Lower lobe of right lung (tissue), 2 donors: ENCODE measurements at regions not wholly inside any gene's neighbourhood (a gene's known extent, or its start where the extent isn't known, plus 50 kb on each side); places are given as distances from the start of the nearest gene placed in this dataset.

Experiments used
- ATAC-seq, 2 donors: fragments of 200-7000 bp; cut with Tn5 transposase; one replicate each; pipeline ENCODE4 v1.9.1; 2020 to 2022; ENCODE audit warnings: mild to moderate bottlenecking in 2 of 2, moderate library complexity in 2 of 2
- DNase-seq: peaks from one replicate; pipeline ENCODE4 v3.0.0-alpha.2; 2020
- H3K27ac ChIP-seq: fragments of 200-600 bp; one replicate; pipeline ENCODE4 v1.8.0; 2022
- H3K27me3 ChIP-seq: fragments of 200-600 bp; one replicate; pipeline ENCODE4 v1.8.0; 2022; ENCODE audit warnings: low read depth
- H3K36me3 ChIP-seq: fragments of 200-600 bp; one replicate; pipeline ENCODE4 v1.8.0; 2022; ENCODE audit warnings: mild to moderate bottlenecking
- H3K4me1 ChIP-seq: fragments of 200-600 bp; one replicate; pipeline ENCODE4 v1.8.0; 2022
- H3K4me3 ChIP-seq: fragments of 200-600 bp; one replicate; pipeline ENCODE4 v1.8.0; 2022; ENCODE audit warnings: mild to moderate bottlenecking
- H3K9me3 ChIP-seq: fragments of 200-600 bp; one replicate; pipeline ENCODE4 v1.8.0; 2022
- CTCF ChIP-seq: fragments of 200-600 bp; IDR thresholded peaks from one replicate; pipeline ENCODE4 v1.8.0; 2022; ENCODE audit warnings: antibody characterized with exemption, mild to moderate bottlenecking
- intact Hi-C: fragments of 100-400 bp; cut with DNase I; formaldehyde crosslinking; loops from one replicate; pipeline ENCODE4 v1.11.0; 2022
- donor health status: DM: no; HTN: yes; CAD: no; lungs with severe emphysema.

DNA sequence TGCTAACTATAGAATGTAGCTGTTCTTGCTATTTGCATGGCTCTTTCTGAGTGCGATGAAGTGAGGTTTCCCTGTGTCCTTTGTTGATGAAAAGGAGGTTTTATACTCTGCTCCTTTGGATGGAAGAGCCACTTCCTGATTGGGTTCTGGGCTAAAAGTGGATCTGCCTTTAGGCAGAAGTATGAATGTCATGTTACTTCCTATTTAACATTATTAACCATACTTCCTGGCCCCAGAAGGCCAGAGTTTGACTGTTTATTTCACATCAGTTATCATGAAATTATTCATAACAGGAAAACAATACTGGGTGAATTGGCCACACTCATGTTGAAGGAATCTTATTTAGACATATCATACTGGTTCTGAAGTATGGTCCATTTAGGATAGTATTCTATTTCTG lies 386.2 kb downstream of the PCDH7 start:
- no peaks in the 10 kb centered on the region for H3K36me3 ChIP-seq
- no peak for DNase-seq
- H3K4me1 ChIP-seq = no peaks in the 10 kb centered on the region
- H3K9me3 ChIP-seq = no peaks in the 10 kb centered on the region
- intact Hi-C loops = no loop called here
- H3K27me3 ChIP-seq = no peaks in the 10 kb centered on the region
- ATAC-seq = no peak
- no peak for TF ChIP-seq CTCF
- no peak overlapping the region for H3K4me3 ChIP-seq
- H3K27ac ChIP-seq = no peak overlapping the region

GRCh38 chr4:31107362-31107761 lies 387.2 kb downstream of the PCDH7 start:
- no peak for TF ChIP-seq CTCF
- Histone ChIP-seq H3K4me1 (no peaks in the 10 kb centered on the region), H3K9me3 (no peaks in the 10 kb centered on the region), H3K27me3 (no peaks in the 10 kb centered on the region), H3K27ac (no peak overlapping the region), H3K36me3 (no peaks in the 10 kb centered on the region), H3K4me3 (no peak overlapping the region)
- ATAC-seq = no peak
- intact Hi-C loops = no loop called here
- no peak for DNase-seq

GRCh38 chr4:31108762-31109161 lies 388.6 kb downstream of the PCDH7 start:
- ATAC-seq (no peak), DNase-seq (no peak)
- Histone ChIP-seq H3K36me3 (no peaks in the 10 kb centered on the region), H3K4me3 (no peak overlapping the region), H3K9me3 (no peaks in the 10 kb centered on the region), H3K27me3 (no peaks in the 10 kb centered on the region), H3K27ac (no peak overlapping the region), H3K4me1 (no peaks in the 10 kb centered on the region)
- TF ChIP-seq CTCF = no peak
- intact Hi-C loops = no loop called here

DNA sequence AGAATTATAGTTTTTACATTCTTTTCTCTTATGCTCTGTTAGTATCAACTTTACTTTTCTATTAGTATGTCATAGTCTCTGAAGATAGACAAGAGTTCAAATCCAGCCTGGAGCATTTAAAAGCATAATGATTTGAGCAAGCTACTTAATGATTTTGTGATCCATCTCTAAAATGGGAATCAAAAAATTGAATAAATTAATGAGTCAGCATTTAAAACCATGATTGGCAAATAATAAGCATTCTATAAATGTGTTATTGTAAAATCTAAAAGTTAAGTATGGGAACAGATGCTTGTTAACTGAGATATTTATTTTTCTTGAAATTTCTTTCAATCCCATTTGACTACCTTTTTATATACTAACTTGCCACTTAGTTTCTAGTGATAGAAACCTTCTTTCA lies 391.6 kb downstream of the PCDH7 start:
- TF ChIP-seq CTCF = no peak
- Histone ChIP-seq H3K9me3 (no peaks in the 10 kb centered on the region), H3K36me3 (no peaks in the 10 kb centered on the region), H3K27me3 (no peaks in the 10 kb centered on the region), H3K4me1 (no peaks in the 10 kb centered on the region), H3K27ac (no peak overlapping the region), H3K4me3 (no peak overlapping the region)
- DNase-seq = no peak
- intact Hi-C loops = no loop called here
- ATAC-seq = no peak

DNA sequence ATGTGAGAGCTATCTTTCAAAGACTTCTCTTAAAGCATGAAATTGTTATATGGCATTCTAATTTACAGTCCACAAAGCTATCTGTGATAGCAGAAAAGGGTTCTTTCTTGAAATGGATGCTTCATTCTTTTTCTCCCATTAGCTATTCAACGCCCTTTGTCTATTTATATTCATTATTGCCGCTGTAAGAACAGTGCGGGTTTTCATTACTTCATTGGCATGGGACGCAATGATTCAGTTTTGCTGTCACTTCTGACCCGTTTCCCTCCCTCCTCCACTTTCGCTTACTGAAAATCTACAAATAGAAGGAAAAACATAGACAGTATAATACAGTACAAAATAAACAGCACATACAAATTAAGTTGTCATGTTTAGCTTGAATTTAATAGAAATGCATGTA lies 394.6 kb downstream of the PCDH7 start:
- intact Hi-C loops = no loop called here
- no peak for TF ChIP-seq CTCF
- DNase-seq (no peak), ATAC-seq (no peak)
- H3K27me3 ChIP-seq = no peaks in the 10 kb centered on the region
- no peaks in the 10 kb centered on the region for H3K36me3 ChIP-seq
- no peaks in the 10 kb centered on the region for H3K4me1 ChIP-seq
- no peak overlapping the region for H3K4me3 ChIP-seq
- H3K27ac ChIP-seq = no peak overlapping the region
- H3K9me3 ChIP-seq = no peaks in the 10 kb centered on the region

DNA sequence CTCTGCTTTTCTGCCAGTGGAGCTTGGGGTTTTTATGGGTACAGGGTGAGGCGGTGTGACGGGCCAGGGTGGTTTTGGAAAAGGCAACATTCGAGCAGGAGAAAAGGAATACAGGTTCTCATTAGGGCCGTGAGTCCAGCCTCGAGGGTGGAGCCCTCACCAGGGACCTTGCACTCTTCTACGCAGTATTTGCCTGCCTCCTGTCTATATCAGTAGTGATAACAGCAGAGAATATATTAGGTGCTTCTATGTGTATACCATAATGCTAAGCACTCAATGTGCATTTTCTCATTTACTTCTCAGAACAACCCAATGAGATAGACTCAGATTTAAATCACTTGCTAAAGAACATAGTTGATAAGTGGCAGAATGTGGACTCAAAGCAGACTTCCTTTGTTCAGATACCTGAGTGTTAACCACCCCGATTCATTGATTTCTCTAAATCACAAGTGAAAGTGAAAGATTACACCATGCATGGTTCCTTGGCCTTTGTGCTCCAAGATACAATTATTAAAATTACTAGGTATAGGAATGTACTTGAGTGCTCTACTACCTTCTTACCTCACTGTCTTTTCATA lies 403.9 kb downstream of the PCDH7 start:
- H3K36me3 ChIP-seq = no peaks in the 10 kb centered on the region
- H3K27ac ChIP-seq = no peak overlapping the region
- H3K4me1 ChIP-seq = no peaks in the 10 kb centered on the region
- H3K27me3 ChIP-seq = no peaks in the 10 kb centered on the region
- DNase-seq (no peak), ATAC-seq (no peak)
- H3K9me3 ChIP-seq = no peaks in the 10 kb centered on the region
- H3K4me3 ChIP-seq = no peak overlapping the region
- no peak for TF ChIP-seq CTCF
- intact Hi-C loops = no loop called here
